ENCODE measurements at regions not wholly inside any gene's neighbourhood (a gene's known extent, or its start where the extent isn't known, plus 50 kb on each side); places are given as distances from the start of the nearest gene placed in this dataset.

DNA sequence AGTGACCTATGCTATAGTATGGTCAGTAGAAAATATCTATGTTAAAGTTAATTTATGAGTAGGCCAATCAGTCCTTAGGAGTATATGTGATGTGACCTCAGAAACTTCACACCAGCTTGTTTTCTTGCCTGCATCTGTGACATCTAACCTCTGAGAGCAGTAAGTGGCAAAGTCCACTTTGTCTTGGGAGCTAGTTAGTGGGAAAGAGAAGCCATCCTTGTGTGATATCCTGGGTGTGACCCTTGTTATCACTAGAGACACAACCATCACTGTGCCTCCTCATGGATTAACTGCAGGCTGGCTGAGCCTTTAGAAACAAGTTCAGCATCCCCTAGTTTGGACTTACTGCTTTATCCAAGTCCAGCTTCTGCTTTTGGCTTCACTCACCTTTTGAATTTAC lies 170.6 kb upstream of the STXBP6 start:
- TF ChIP-seq EZH2phosphoT487 (conservative IDR thresholded peaks at IDR 0.05; ENCODE audit: low read length) (no peak), CTCF (IDR thresholded peaks at IDR 0.05; ENCODE audit: insufficient read depth, low read length, poor library complexity, severe bottlenecking) (no peak)
